LNCaP clone FGC (cell line): ENCODE measurements at regions not wholly inside any gene's neighbourhood (a gene's known extent, or its start where the extent isn't known, plus 50 kb on each side); places are given as distances from the start of the nearest gene placed in this dataset.

Experiments
- DNase-seq: peaks from one replicate; pipeline ENCODE4 v3.0.0-alpha.2; 2011; ENCODE audit warnings: low read depth
- H3K4me3 ChIP-seq: 2 replicates; pipeline ENCODE4 v1.5.1; 2011; ENCODE audit warnings: mild to moderate bottlenecking, low read depth, low read length, control low read depth
- TF ChIP-seq, protein P1 (sequence below): IDR thresholded peaks from 2 replicates; pipeline ENCODE4 v1.5.1; 2012; ENCODE audit warnings: mild to moderate bottlenecking; ENCODE audit not compliant: control insufficient read depth, insufficient read depth; ENCODE audit errors: extremely low read depth

DNA sequence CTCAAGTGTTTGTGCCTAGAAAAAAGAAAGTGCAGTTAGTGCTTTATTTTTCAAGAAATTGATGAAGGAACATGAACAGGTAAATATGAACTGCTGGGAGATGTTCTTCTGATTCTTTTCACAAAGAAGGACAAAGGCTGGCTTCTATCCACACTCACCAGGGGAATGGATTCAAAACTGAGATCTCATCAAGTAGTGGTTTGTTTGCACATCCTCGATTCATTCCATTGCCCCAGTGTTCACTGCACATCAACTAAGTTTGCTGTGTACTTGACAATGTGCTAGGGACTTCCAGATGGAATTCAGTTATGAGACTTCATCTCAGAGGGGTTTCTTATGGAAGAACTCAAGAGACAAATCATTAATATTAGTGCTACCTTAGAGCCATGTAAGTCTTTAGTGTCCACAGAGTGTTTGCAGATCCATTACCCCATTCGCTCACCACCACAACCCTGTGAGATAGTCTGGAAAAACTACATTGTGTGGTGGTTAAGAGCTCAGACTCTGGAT is 332.9 kb upstream of the PPP2R3A start:
- no peak for DNase-seq
- TF ChIP-seq, protein P1, sequence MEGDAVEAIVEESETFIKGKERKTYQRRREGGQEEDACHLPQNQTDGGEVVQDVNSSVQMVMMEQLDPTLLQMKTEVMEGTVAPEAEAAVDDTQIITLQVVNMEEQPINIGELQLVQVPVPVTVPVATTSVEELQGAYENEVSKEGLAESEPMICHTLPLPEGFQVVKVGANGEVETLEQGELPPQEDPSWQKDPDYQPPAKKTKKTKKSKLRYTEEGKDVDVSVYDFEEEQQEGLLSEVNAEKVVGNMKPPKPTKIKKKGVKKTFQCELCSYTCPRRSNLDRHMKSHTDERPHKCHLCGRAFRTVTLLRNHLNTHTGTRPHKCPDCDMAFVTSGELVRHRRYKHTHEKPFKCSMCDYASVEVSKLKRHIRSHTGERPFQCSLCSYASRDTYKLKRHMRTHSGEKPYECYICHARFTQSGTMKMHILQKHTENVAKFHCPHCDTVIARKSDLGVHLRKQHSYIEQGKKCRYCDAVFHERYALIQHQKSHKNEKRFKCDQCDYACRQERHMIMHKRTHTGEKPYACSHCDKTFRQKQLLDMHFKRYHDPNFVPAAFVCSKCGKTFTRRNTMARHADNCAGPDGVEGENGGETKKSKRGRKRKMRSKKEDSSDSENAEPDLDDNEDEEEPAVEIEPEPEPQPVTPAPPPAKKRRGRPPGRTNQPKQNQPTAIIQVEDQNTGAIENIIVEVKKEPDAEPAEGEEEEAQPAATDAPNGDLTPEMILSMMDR: no peak

DNA sequence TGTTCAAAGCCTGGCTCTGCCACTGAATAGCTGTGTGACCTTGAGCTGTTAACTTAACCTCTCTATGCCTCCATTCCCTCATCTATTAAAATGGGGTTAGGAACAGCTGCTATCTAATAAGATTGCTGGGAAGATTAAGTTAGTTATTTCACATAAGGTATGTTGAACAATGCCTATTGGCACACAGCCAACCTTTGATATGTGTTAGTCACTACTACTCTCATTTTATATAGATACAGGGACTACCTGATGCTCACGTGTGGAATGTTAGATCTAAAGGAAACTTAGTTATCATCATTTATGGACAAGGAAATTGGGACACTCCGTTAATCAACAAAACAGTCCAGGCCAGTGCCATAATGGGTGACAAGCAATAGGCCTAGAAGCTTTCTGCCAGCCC is 332.4 kb upstream of the PPP2R3A start:
- TF ChIP-seq, protein P1: no peak
- no peak overlapping the region for H3K4me3 ChIP-seq
- no peak for DNase-seq

More for the DNA sequence above, 332.9 kb upstream of the PPP2R3A start:
- no peak overlapping the region for H3K4me3 ChIP-seq

DNA sequence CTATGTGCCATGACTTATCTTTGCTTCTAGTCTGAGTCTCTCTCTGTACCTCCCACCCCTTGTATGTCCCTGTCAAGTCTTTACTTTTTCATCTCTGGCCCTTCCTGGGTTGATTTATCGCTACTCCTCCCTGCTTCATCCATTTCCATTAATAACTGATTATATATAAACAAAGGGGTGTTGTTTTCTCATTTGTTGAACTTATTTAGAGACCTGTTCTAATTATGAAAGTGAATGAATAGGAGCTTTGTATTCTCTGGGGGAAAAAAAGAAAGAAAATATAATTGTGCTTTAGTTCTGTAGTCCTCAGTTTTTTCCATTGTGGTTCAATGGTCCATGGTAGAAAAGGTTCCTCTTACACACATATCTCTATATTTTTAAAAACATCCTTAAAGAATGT is 328.9 kb upstream of the PPP2R3A start:
- H3K4me3 ChIP-seq: no peak overlapping the region
- DNase-seq: no peak
- TF ChIP-seq, protein P1: no peak

DNA sequence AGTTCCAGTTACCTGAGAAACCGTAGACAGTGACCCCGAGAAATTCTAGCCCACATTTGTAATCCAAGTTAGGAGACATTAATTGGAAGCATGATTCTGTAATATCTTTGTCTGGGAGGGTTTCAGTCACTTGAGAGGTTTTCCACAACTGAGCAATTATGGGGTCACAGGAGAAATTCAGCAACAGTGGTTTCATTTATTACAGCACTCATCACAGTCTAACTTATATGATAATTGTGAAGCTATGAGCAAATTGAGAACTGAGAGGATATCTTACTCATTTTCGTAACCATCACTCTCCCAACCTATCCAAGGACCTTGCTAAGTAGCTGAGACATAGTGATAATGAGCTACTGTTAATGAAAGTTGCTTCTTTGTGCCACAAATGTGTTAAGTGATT is 328.5 kb upstream of the PPP2R3A start:
- TF ChIP-seq, protein P1: no peak

DNA sequence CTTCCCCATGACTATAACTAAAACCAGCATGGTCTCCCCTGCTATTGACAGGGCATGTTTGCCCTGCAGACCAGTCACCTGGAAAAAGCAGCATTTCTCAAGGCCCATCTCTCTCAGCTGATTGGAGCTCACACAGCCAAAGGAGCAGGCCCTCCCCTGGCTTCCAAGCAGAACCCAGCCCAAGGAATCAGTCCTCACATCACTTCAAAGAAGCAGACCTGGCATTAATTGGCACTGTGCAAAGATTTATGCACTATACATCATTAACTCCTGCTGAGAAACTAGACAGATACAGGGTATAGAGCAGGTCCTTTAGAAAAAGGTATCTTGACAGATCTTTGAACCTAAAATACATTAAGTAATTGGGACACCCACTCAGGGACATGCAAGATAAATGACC is 323.8 kb upstream of the PPP2R3A start:
- no peak for DNase-seq
- H3K4me3 ChIP-seq: no peak overlapping the region
- TF ChIP-seq, protein P1: no peak

More for the DNA sequence above, 328.5 kb upstream of the PPP2R3A start:
- no peak for DNase-seq
- H3K4me3 ChIP-seq: no peak overlapping the region

DNA sequence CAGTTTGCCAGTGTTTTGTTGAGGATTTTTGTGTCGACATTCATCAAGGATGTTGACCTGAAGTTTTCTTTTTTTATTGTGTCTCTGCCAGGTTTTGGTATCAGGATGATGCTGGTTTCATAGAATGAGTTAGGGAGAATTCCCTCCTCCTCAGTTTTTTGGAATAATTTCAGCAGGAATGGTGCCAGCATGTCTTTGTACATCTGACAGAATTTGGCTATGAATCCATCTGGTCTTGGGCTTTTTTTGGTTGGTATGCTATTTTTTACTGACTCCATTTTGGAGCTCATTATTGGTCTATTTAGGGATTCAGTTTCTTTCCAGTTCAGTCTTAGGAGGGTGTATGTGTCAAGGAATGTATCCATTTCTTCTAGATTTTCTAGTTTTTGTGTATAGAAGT is 320.0 kb upstream of the PPP2R3A start:
- no peak overlapping the region for H3K4me3 ChIP-seq
- TF ChIP-seq, protein P1: no peak
- DNase-seq: no peak

DNA sequence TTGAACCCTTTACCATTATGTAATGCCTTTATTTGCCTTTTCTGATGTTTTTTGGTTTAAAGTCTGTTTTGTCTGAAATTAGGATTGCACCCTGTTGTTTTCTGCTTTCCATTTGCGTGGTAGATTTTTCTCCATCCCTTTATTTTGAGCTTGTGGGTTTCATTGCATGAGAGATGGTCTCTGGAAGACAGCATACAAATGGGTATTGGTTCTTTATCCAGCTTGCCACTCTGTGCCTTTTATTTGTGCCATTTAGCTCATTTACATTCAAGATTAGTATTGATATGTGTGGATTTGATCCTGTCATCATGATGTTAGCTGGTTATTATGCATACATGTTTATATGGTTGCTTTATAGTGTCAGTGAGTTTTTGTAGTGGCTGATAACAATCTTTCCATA is 318.7 kb upstream of the PPP2R3A start:
- no peak overlapping the region for H3K4me3 ChIP-seq
- TF ChIP-seq, protein P1: no peak
- DNase-seq: no peak
